MM.1S (cell line): ENCODE measurements at regions not wholly inside any gene's neighbourhood (a gene's known extent, or its start where the extent isn't known, plus 50 kb on each side); places are given as distances from the start of the nearest gene placed in this dataset.

ENCODE experiments used
- CTCF ChIP-seq: fragments of 300-600 bp; sonication (generic); IDR thresholded peaks from 2 replicates; pipeline ENCODE4 v1.5.1; 2016; ENCODE audit warnings: antibody characterized with exemption, low read length, mixed read lengths
- EZH2 ChIP-seq: fragments of 300-600 bp; sonication (generic); optimal IDR thresholded peaks from 2 replicates; pipeline ENCODE3; 2017; ENCODE audit warnings: low read depth, mild to moderate bottlenecking, antibody characterized with exemption, low read length, mixed read lengths
- EZH2phosphoT487 ChIP-seq: fragments of 300-600 bp; sonication (generic); IDR thresholded peaks from 2 replicates; pipeline ENCODE4 v1.6.1; 2018; ENCODE audit warnings: antibody characterized with exemption, low read length

- TF ChIP-seq CTCF = no peak
- no peak for TF ChIP-seq EZH2phosphoT487
- no peak for TF ChIP-seq EZH2
Measured at GRCh38 chr11:38013157-38013556, 1415.1 kb upstream of the RAG2 start.
